GM11168 (cell line): ENCODE measurements at regions not wholly inside any gene's neighbourhood (a gene's known extent, or its start where the extent isn't known, plus 50 kb on each side); places are given as distances from the start of the nearest gene placed in this dataset.
"Not testable (repeated sequence)": the region's sequence is repeated elsewhere in the genome, so short reads cannot be mapped to it uniquely, and the experiment has no call there.

Experiments used
- in situ Hi-C: fragments of 300-500 bp; cut with MboI; formaldehyde crosslinking; loops from one replicate; pipeline ENCODE4 v1.12.0; 2022; ENCODE audit warnings: low sequenced_read_pairs; ENCODE audit not compliant: unreplicated experiment

DNA sequence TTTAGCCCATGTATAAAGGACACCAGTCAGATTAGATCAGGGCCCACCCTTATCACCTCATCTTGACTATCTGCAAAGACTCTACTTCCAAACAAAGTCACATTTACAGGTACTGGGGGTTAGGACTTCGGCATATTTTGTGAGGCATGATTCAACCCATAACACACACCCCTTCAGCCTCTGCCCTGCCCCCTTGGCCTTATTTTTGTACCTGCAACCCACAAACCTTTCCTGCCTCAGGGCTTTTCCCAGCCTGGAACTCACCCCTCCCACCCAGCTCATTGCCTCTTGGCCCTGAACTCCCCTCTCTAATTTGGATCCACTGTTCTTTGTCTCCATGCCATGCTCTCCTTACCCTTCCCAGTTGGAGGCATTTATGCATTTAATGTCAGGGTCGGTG, 1116.9 kb downstream of the TBC1D22A start:
- in situ Hi-C loops: no loop called here

DNA sequence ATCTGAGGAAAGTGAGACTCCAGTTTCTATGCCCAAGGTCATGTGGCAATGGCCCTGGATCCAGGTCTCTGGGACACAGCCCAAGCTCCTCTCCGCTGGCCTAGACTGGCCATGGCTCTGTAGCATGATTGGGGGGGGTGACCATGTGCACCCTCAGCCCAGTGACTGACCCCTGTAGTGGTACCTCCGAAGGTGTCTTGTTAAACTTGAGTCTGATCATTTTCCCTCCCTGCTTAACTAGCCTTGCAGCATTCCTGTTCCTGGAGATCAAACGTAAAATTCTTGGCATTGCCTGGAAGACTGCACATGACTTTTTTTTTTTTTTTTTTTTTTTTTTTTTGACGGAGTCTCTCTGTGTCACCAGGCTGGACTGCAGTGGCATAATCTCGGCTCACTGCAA, 1116.0 kb downstream of the TBC1D22A start:
- in situ Hi-C loops: no loop called here

DNA sequence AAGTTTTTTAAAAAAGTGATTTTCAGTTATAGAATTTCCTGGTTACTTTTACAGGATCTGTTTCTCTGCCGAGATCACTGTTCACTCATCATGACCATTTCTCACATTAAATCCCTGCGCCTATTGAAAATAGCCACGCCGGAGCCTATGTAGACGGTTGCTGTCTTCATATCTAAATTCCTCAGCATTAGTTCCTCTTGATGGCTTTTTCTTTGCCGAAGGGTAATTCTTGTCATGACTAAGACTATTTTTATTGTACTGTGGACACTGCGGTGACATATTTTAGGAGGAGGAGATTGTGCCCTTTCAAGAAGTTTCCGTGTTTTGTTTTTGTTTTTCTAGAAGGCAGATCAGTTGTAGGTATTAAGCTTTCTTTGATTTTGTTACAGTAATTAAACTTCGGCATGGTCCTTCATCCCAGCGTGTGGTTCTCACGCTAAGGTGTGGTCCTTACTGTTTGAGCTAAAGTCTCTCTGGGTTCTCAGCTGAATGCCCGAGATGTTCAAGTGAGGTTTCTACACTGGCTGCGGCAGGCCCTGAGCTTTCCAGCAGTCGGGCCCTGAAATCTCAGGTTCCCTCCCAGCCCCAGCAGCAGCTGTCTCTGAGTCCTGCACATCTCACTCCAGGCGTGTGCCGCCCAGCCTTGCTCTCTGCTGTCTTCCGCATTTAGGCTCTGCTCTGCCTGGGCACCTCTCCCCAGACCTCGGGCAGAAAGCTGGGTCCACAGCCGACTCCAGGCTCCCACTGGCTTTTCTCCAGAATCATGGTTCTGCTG, 1110.5 kb downstream of the TBC1D22A start:
- in situ Hi-C loops: no loop called here

DNA sequence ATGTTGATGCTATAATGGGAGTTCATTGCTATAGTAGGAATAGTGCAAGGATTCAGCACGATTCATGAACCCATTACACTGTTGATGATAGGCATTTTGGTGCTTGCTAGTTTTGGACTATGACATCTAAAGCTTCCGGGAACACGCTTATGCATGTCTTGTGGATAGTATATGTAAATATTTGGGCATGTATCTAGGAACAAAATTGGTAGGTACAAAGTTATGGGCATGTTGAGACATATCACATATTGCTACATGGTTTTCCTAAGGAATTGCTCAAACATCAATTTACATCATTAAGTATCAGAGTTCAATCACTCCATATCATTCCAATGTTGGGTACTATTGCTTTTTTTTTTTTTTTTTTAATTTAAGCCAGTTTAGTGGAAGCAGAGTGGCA, 1103.2 kb downstream of the TBC1D22A start:
- in situ Hi-C loops: no loop called here

DNA sequence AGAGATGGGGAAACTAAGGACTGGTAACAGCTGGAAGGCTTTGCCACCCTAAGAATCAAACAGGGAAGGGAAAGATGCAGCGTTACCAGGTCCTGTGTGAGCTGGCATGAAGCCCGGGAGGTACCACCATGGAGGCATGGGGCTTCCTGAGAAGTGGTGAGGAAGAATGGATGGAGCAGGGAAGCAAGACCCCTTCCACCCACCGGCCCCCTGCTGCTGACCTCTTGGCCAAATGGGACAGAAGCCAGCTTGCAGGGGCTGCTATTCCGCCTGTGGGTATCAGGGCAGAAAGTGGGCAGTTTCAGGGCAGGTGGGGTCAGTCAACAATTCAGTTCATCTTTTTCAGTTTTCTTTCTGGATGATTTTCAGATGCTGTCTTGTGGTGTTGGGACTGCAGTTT, 1099.9 kb downstream of the TBC1D22A start:
- in situ Hi-C loops: no loop called here

DNA sequence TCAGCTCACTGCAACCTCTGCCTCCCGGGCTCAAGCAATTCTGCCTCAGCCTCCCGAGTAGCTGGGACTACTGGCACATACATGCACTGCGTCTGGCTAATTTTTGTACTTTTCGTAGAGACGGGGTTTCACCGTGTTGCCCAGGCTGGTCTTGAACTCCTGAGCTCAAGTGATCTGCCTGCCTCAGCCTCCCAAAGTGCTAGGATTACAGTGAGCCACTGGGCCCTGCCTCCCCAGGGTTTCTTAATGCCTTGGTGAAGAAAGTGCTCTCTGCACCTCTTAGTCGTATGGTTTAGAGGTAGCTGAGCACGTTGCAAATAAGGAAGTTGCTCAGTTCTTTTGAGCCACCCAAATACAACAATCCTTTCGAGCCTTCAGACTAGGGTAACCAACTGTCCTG, 1098.5 kb downstream of the TBC1D22A start:
- in situ Hi-C loops: not testable (repeated sequence)

DNA sequence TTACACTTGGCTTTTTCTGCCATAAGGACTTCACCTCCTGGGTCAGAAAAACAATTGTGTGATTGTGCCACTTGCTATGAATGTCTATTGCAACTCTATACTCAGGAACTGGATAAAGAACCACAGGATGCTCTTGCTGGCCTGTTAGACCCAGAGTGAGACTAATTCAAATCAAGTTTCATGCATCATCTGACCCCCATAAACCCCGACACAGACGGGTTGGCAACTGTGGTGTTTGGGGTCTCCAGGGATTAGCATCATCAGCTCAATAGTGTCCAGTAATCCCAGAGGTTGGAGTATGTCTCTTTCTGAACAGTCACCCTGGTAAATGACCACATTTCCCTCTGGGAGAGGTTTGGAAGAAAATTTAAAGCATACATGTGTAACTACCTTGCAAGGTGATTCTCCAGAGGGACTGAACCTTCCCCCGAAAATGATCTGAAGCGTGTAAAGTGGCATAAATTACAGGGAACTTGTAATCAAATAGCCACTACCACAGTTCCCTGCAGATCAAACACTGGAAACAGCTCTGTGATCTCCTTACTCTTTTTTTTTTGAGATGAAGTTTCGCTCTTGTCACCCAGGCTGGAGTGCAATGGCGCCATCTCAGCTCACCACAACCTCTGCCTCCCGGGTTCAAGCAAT, 1097.6 kb downstream of the TBC1D22A start:
- in situ Hi-C loops: no loop called here

DNA sequence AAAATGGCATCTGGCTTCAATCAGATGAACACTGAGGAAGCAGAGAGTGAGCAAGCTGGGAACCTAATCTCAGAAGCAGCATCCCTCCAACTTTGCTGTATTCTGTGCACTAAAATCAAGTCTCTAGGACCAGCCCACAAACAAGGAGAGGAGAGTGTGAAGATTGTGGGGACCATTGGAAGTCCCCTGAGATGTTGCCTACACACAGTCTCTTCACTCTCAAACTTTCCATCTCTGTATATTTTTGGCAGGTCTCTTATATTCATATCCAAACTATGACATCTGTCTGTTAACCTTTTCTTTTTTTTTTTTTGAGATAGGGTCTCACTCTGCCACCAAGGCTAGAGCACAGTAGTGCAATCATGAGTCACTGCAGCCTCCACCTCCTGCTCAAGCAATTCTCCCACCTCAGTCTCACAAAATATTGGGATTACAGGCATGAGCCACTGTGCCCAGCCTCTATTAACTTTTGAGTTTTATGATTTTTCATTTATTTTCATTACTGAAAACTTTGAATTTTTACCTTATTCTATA, 1096.4 kb downstream of the TBC1D22A start:
- in situ Hi-C loops: no loop called here

DNA sequence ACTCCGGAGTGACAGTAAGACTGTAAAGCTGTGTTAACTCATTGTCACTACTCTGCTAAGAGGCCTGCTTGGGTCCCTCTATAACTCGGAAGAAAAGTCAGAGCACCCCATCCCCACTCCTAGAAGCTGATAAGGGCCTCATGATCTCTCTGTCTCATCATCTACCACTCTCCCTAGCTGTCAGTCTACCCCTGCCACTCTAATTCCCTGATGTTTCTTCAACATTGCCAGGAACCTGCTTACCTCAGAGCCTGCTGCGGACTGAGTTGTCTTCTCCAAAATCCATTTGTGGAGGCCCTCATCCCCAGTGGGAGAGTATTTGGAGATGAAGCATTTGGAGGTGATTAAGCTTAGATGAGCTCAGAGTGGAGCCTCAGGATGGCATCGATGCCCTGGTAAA, 1092.2 kb downstream of the TBC1D22A start:
- in situ Hi-C loops: no loop called here

DNA sequence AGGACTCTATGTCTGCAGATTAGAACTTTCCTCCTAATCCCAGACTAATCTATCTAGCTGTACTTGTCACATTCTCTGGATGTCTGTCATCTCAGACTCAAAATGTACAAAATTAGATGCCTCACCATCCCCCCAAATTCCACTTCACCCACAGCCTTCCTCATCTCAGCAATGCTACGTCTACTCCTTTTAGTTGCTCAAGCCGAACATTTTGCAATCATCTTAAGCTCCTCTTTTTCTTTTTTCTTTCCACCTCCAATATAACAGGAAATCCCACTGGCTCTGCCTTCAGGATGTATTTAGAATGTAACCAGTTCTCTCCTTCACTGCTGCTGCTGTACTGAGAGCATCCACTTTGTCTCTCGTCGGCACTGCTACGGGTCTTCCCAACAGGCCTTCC, 1091.8 kb downstream of the TBC1D22A start:
- in situ Hi-C loops: no loop called here

DNA sequence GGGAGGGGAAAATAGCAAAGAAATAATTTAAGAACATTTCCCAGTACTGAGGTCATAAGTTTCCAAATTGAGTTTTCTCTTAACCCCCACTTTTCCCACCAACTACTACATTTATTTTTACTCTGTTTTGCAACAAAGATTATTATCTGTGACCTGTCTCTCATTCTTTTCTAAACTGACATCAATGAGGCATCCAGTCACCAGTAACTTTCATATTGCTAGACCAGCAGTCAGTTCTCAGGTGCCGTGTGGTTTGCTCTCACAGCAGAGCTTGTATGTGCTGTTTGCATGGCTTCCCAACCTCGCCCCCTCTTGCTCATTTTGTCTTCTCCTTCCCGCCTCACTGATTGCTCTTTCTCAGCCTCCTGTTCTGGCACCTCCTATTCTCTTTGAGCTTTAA, 1091.3 kb downstream of the TBC1D22A start:
- in situ Hi-C loops: no loop called here

DNA sequence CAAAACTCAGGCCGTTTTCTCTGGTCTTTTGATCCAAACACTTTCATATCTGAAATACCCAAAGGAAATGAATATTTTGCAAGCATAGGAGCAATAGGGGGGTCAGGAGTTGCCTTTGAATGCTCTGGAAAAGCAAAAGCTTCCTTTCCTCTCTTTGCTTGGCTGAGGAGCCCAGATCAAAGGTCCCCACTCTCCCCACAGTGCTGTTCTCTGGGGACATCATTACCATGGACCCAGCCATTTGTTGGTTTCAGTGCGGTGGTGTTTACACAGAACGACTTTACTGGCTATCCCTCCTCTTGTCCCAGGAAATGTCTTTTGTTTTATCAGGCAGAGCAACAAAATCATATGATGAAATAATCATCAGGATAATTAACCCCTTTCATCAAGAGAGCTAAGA, 1089.1 kb downstream of the TBC1D22A start:
- in situ Hi-C loops: no loop called here

DNA sequence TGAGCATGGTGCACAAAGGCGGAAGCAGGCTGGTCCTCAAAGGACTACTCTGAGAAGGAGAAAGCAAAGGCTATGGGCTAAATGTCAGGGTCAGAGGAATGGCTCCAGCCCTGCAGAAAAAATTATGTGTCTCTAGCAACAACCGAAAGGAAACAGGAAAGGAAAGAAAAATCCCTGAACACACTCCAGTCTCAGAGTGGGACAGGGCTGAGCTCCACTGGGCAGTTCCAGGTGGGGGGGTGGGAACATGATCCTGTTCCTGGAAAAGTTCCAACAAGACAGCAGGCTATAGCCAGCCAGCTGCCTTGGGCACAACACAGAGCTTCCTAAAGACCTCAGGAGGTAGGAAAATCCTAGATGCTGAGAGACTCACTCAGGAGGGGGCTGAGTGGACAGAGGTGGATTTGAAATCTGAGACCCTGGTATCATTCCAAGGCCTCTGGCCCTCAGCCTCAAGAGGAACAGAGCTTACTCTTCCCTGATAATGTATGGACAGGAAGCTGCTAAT, 1088.2 kb downstream of the TBC1D22A start:
- in situ Hi-C loops: no loop called here

DNA sequence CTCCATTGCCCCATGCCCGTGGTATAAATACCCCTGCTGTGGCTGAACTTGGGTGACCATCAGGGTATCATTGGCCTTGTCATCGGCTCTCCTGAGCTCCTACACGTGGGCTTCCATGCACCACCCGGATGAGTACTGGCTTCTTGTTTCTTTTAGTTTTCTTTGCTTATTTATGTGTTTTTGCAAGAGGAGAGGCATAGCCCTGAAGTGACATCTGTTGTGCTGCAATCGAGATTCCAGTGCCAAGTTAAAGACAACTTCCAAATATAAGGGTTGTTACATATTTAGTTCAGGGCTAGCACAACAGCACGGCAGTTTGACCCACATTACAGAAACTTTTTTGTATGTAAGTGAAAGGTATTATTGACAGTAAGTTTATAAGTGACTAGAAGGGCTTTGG, 1087.1 kb downstream of the TBC1D22A start:
- in situ Hi-C loops: no loop called here

DNA sequence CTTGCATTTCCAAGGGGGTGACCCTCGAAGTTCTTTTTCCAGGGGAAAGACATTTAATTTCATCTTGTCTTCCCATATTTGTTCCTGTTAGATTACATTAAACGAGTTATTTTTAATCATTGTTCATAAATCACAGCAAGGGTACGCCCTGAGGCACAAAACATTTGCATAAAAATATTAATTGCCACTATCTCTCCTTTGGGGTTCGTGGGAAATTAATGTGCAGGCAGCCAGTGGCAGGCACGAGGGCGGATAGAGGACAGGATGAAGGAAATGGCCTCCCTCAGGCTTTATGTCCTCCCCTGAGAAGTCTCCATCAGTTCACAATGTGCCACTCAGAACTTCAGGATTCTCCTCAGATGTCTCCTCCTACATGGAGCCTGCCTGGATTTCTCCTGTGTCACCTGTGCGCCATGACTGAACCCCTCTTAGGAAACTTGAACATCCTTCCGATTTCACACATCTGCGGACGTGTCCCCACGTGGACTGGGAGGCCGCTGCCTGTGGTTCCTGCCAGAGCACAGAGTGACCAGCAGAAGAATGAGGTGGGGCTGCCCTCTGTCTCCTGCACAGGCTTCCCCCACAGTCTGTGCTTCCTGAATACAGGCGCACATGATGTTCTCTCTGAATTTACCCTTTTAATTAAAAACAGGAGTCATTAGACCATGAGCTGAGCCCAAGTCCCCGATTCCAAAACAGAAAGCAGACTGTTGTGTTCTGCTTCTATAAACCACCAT, 1085.9 kb downstream of the TBC1D22A start:
- in situ Hi-C loops: no loop called here

DNA sequence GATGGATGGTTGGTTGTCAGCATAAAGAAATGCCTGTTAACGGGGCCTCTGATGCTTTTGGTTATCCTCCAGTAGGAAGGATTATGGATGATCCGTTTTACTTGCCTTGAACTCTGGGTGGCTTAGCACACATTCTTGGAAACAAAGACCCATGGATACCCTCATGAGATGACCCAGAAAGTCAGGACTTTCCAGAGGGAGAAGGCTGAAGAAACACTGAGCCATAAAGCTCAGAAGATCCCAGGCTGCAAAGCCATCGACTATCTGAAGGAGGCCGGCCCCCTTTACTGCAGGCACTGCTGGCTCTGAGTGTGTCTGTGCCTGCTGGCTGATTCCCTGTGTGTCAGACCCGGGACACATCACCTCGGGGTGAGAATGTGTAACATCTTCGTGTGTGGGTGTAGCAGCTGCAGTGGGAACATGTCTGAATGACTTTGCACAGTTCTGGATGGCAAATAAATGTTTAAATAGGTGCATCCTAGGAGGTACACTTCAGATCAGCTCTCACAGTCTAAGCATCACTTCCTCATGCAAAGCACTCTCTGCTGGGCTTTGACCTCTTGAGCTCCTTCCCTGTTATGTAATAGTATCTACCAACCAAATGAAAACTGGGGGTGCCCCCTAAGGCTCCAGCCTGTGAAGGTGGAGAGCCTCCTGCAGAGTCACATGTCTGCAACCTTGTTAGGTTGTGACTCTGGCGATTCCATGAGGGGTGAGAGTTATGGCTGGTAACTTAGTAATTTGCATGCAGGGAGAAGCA, 1084.9 kb downstream of the TBC1D22A start:
- in situ Hi-C loops: no loop called here

DNA sequence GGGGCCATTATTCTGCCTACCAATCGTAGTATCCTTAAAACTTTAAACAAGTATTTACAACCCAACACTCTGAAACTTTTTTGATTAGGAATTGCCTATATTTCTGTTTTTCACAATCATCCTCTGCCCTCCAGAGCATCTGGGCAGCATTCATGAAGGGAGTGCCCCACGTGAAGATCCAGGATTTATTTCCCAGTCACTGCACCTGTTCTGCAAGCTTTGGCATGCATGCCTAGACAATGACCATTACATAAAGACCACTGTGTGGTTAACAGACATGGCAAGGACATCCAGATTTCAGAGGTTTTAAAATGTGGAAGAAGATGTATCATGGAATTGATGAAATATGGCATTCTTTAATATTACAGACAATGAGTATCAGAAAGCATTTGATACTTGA, 1083.8 kb downstream of the TBC1D22A start:
- in situ Hi-C loops: no loop called here

DNA sequence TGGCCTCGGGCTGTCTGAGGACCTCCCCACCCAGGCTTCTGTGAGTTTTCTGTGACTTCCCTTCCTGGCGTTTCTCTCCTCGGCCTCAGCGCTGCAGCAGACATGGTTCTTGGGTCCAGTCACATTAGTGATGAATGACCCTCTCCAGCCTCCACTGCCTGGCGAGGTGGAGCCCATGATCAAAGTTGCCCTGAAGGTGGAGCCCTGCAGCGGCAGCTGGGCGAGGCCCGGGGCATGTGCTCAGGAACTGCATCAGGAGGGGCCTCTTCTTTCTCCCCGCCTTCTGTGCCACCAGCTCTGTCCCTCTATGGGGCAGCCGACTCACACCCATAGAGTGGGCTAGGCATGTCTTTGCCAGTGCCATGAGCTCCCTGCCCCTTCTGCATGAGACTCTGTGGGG, 1079.7 kb downstream of the TBC1D22A start:
- in situ Hi-C loops: no loop called here

DNA sequence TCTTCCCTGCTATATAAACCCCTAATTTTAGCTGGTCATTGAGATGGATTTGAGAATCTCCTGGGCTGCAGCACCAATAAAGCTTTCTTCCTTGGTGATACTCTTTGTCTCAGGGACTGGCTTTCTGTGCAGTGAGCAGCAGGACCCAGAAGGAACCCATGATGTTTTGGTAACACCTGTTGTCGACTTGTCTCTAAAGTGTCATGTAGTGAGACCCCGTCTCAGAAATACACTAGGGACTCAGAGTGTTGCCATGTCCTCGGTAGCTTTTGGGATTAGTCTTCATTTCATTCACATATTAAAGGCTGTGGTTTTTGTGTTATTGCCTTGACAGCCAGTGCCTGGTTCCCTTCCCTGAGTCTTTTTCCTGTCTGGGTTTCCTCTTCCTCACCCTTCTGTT, 1078.7 kb downstream of the TBC1D22A start:
- in situ Hi-C loops: no loop called here

DNA sequence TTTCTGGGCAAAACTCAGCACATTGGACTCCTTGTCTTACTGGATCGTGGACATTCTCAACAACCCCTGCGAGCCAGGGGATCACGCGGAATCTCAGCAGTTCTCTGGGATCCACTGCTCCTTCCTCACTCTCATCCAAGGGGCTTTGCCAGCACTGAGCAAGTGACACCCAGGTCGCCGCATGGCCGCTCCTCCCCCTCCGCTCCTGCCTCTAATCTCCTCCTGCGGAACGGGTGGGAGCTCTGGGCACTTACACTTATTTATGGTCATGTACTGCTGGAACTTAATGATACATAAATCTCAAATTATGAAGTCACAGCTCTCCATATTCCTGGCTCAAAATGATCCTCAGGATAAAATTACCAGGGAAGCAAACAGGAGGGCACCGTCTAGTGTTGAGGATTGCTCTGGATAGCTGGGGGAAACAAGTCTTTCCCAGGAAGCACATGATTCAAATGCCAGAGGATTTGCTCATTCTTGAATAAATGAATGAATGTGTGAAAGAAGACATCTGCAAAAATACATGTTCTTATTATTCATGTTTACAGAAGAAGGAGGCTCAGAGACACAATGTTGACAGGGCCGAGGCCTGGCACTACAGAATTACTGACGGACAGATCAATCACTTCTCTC, 1077.3 kb downstream of the TBC1D22A start:
- in situ Hi-C loops: no loop called here
